Endothelial cell of umbilical vein (primary cell): ENCODE measurements at regions not wholly inside any gene's neighbourhood (a gene's known extent, or its start where the extent isn't known, plus 50 kb on each side); places are given as distances from the start of the nearest gene placed in this dataset.

ENCODE experiments used
- EZH2 ChIP-seq: IDR thresholded peaks from 2 replicates; pipeline ENCODE4 v1.6.1; 2012; ENCODE audit warnings: borderline replicate concordance, low read depth, mild to moderate bottlenecking, moderate library complexity, low read length, inconsistent platforms; ENCODE audit not compliant: severe bottlenecking
- JUN ChIP-seq: IDR thresholded peaks from 2 replicates; pipeline ENCODE4 v1.6.1; 2011; ENCODE audit warnings: borderline replicate concordance, low read depth; ENCODE audit not compliant: insufficient read length, insufficient read depth
- POLR2A ChIP-seq: IDR thresholded peaks from 2 replicates; pipeline ENCODE4 v1.6.1; 2012; ENCODE audit warnings: low read depth, mild to moderate bottlenecking, control low read depth, low read length
- POLR2AphosphoS5 ChIP-seq: IDR thresholded peaks from 2 replicates; pipeline ENCODE4 v1.6.1; 2012; ENCODE audit warnings: low read depth, mild to moderate bottlenecking, control low read depth, low read length, moderate library complexity; ENCODE audit not compliant: insufficient read depth
- TF ChIP-seq, protein P1 (sequence below), 2 donors: IDR thresholded peaks; 1 replicate in 1 of 2; 2 replicates in 1 of 2; pipeline ENCODE4 v1.5.1; 2011; ENCODE audit warnings: low read length in 2 of 2, mild to moderate bottlenecking in 2 of 2, moderate library complexity in 2 of 2, control low read depth in 1 of 2, inconsistent platforms in 1 of 2, low read depth in 1 of 2; ENCODE audit not compliant: insufficient read depth in 1 of 2; ENCODE audit errors: extremely low read depth in 1 of 2
- TF ChIP-seq, protein P2 (sequence below): IDR thresholded peaks from 2 replicates; pipeline ENCODE4 v1.6.1; 2011; ENCODE audit not compliant: insufficient read depth, insufficient read length

DNA sequence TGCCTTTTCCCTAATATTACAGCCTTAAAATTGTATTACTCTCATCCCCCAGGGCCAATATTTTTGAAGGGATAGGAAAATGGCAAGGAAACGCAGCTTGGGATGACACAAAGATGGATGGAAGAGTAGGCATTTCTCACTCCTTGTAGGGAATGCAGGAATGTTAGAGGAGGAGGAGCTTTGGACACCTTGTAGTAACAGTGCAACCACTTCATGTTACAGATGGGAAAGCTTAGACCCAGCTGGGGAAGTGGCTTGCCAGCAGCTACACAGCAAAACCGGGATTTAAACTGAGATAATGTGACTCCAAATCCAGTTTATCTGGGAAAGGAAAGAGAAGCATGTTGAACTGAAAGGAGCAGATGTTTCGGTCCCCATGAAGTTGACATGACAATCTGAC is 473.7 kb upstream of the DAB1 start:
- TF ChIP-seq, protein P1, sequence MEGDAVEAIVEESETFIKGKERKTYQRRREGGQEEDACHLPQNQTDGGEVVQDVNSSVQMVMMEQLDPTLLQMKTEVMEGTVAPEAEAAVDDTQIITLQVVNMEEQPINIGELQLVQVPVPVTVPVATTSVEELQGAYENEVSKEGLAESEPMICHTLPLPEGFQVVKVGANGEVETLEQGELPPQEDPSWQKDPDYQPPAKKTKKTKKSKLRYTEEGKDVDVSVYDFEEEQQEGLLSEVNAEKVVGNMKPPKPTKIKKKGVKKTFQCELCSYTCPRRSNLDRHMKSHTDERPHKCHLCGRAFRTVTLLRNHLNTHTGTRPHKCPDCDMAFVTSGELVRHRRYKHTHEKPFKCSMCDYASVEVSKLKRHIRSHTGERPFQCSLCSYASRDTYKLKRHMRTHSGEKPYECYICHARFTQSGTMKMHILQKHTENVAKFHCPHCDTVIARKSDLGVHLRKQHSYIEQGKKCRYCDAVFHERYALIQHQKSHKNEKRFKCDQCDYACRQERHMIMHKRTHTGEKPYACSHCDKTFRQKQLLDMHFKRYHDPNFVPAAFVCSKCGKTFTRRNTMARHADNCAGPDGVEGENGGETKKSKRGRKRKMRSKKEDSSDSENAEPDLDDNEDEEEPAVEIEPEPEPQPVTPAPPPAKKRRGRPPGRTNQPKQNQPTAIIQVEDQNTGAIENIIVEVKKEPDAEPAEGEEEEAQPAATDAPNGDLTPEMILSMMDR (IDR thresholded peaks at IDR 0.05; ENCODE audit: extremely low read depth in 1 of 2, insufficient read depth in 1 of 2, low read depth in 1 of 2, low read length in 2 of 2) = no peak
- TF ChIP-seq EZH2 (no peak), POLR2A (no peak), POLR2AphosphoS5 (no peak), JUN (no peak)
- TF ChIP-seq, protein P2, sequence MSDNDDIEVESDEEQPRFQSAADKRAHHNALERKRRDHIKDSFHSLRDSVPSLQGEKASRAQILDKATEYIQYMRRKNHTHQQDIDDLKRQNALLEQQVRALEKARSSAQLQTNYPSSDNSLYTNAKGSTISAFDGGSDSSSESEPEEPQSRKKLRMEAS = no peak
